K562 (cell line): ENCODE measurements at regions not wholly inside any gene's neighbourhood (a gene's known extent, or its start where the extent isn't known, plus 50 kb on each side); places are given as distances from the start of the nearest gene placed in this dataset.

ENCODE experiments used
- ATAC-seq: fragments of 200-7000 bp; cut with Tn5 transposase; 3 replicates; pipeline ENCODE4 v1.9.1; 2020; ENCODE audit warnings: moderate library complexity
- BruUV-seq: library from RNA; stranded (reverse); fragments of 400-500 nt; replicated peaks from 2 replicates; lab custom pipeline; 2021; lab: Mats Ljungman, UMichigan
- CTCF ChIA-PET: fragments of 300-600 bp; formaldehyde crosslinking; extraction: SDS; loops from one replicate; lab custom pipeline; 2021; ENCODE audit warnings: low intra/inter-chr PET ratio; lab: Yijun Ruan, JAX
- POLR2A ChIA-PET: fragments of 300-600, 350-650 bp; sonication (Branson Sonifier 250); formaldehyde crosslinking; extraction: SDS; loops from one replicate; lab custom pipeline; 2021; ENCODE audit warnings: antibody characterized with exemption, inconsistent platforms; lab: Yijun Ruan, JAX
- DNase-seq, 4 experiments: peaks; one replicate each; pipeline versions ENCODE4 v3.0.0 to v3.0.0-alpha.2; 2011 to 2018; ENCODE audit warnings: low spot score in 3 of 4, mixed read lengths in 3 of 4; ENCODE audit errors: extremely low read depth in 1 of 4
- FAIRE-seq: peaks from 2 replicates; lab custom pipeline; 2011; peaks lifted over from hg19 to GRCh38; lab: Jason Lieb, UNC
- H2AFZ ChIP-seq: 2 replicates; pipeline ENCODE4 v1.6.0; 2011; ENCODE audit warnings: low read depth, low read length, control low read depth, inconsistent platforms
- H3K27ac ChIP-seq: fragments of 200-600 bp; 3 replicates; pipeline ENCODE4 v1.8.0; 2011; ENCODE audit warnings: low read depth, mild to moderate bottlenecking, control low read depth, inconsistent platforms, low read length, moderate library complexity, mixed read lengths; ENCODE audit errors: extremely low read depth
- H3K27me3 ChIP-seq, 2 experiments: fragments of 300-600 bp in 1 of 2; 2 replicates in 1 of 2; 3 replicates in 1 of 2; pipeline versions ENCODE4 v1.6.0 to v1.8.0; 2011; ENCODE audit warnings: inconsistent platforms in 2 of 2, low read length in 2 of 2, mild to moderate bottlenecking in 1 of 2, mixed read lengths in 1 of 2, moderate library complexity in 1 of 2; ENCODE audit not compliant: control insufficient read depth in 2 of 2, insufficient read depth in 2 of 2
- H3K36me3 ChIP-seq: fragments of 300-600 bp; 3 replicates; pipeline ENCODE4 v1.8.0; 2011; ENCODE audit warnings: mild to moderate bottlenecking, low read length, inconsistent platforms; ENCODE audit not compliant: control insufficient read depth, insufficient read depth
- H3K4me1 ChIP-seq, 2 experiments: fragments of 200-600 bp in 1 of 2; replicated peaks in 1 of 2; 2 replicates in 1 of 2; 3 replicates in 1 of 2; pipeline versions ENCODE4 v1.5.1 to v1.8.0; 2011; ENCODE audit warnings: inconsistent platforms in 2 of 2, low read length in 2 of 2, mild to moderate bottlenecking in 1 of 2, mixed read lengths in 1 of 2, moderate library complexity in 1 of 2; ENCODE audit not compliant: control insufficient read depth in 2 of 2, insufficient read depth in 2 of 2
- H3K4me2 ChIP-seq: 2 replicates; pipeline ENCODE4 v1.6.1; 2011; ENCODE audit warnings: low read length, control low read depth, inconsistent platforms, mixed read lengths; ENCODE audit not compliant: insufficient read depth
- H3K4me3 ChIP-seq: fragments of 200-600 bp; sonication (generic), shearing (Covaris generic); 2 replicates; pipeline ENCODE4 v1.5.1; 2016; ENCODE audit warnings: control low read depth, inconsistent platforms
- H3K79me2 ChIP-seq: fragments of 200-600 bp; 3 replicates; pipeline ENCODE4 v1.8.0; 2011; ENCODE audit warnings: low read length, inconsistent platforms; ENCODE audit not compliant: control insufficient read depth, insufficient read depth
- H3K9ac ChIP-seq, 2 experiments: 2 replicates each; pipeline versions ENCODE4 v1.6.0 to v1.6.1; 2011; ENCODE audit warnings: low read depth in 2 of 2, low read length in 2 of 2, control low read depth in 1 of 2, inconsistent platforms in 1 of 2, mild to moderate bottlenecking in 1 of 2, mixed read lengths in 1 of 2; ENCODE audit not compliant: insufficient read depth in 1 of 2
- H3K9me1 ChIP-seq: one replicate; pipeline ENCODE4 v1.6.0; 2011; ENCODE audit warnings: inconsistent platforms, mild to moderate bottlenecking, low read length, moderate library complexity; ENCODE audit not compliant: control insufficient read depth, insufficient read depth
- H3K9me3 ChIP-seq: replicated peaks from 2 replicates; pipeline ENCODE4 v1.5.1; 2011; ENCODE audit warnings: low read depth, low read length, inconsistent platforms; ENCODE audit not compliant: control insufficient read depth, insufficient read depth
- H4K20me1 ChIP-seq: replicated peaks from 2 replicates; pipeline ENCODE4 v1.6.1; 2011; ENCODE audit warnings: low read length, inconsistent platforms, mixed read lengths; ENCODE audit not compliant: control insufficient read depth, insufficient read depth
- BHLHE40 ChIP-seq: IDR thresholded peaks from 2 replicates; pipeline ENCODE4 v1.6.1; 2011; ENCODE audit warnings: low read length, improper control_type of control experiment
- CHCHD3 ChIP-seq: fragments of 250-450 bp; sonication (Bioruptor Pico); IDR thresholded peaks from 2 replicates; pipeline ENCODE4 v2.1.2; 2022; ENCODE audit warnings: mild to moderate bottlenecking
- DPF2 ChIP-seq: fragments of 450-650 bp; IDR thresholded peaks from 2 replicates; pipeline ENCODE4 v1.6.1; 2016
- KAT8 ChIP-seq: fragments of 450-650 bp; IDR thresholded peaks from 2 replicates; pipeline ENCODE4 v1.6.1; 2016; ENCODE audit warnings: low read depth, mild to moderate bottlenecking
- MAZ ChIP-seq, 2 experiments: fragments of 450-650 bp in 1 of 2; sonication (generic) in 1 of 2; formaldehyde crosslinking; IDR thresholded peaks in 1 of 2; conservative IDR thresholded peaks in 1 of 2; 2 replicates each; pipeline versions ENCODE4 v1.4.0 to v1.5.0; 2020; ENCODE audit warnings: mild to moderate bottlenecking in 1 of 2, missing genetic modification reagents in 1 of 2
- MYBL2 ChIP-seq, 2 experiments: fragments of 450-650 bp in 1 of 2; sonication (generic) in 1 of 2; formaldehyde crosslinking in 1 of 2; IDR thresholded peaks; 2 replicates each; pipeline versions ENCODE4 v1.6.1 to v1.8.1; 2017 to 2022; ENCODE audit warnings: borderline replicate concordance in 1 of 2, inconsistent platforms in 1 of 2, low read depth in 1 of 2, mild to moderate bottlenecking in 1 of 2, missing genetic modification reagents in 1 of 2, moderate library complexity in 1 of 2
- NCOA1 ChIP-seq: fragments of 450-650 bp; IDR thresholded peaks from 2 replicates; pipeline ENCODE4 v1.6.1; 2016; ENCODE audit warnings: low read depth
- NELFE ChIP-seq: IDR thresholded peaks from 2 replicates; pipeline ENCODE4 v1.6.1; 2011; ENCODE audit warnings: mild to moderate bottlenecking; ENCODE audit not compliant: insufficient read depth, insufficient read length
- OTX1 ChIP-seq: fragments of 450-650 bp; formaldehyde crosslinking; IDR thresholded peaks from 2 replicates; pipeline ENCODE4 v1.4.0; 2022; ENCODE audit warnings: mild to moderate bottlenecking
- SMARCC2 ChIP-seq: fragments of 450-650 bp; IDR thresholded peaks from 2 replicates; pipeline ENCODE4 v1.6.1; 2017; ENCODE audit warnings: antibody characterized with exemption, moderate library complexity, mild to moderate bottlenecking, low read depth
- TEAD1 ChIP-seq, 2 experiments: fragments of 450-650 bp in 1 of 2; sonication (generic) in 1 of 2; formaldehyde crosslinking; IDR thresholded peaks; 2 replicates each; pipeline versions ENCODE4 v1.4.0 to v1.8.0; 2020 to 2022; ENCODE audit warnings: mild to moderate bottlenecking in 2 of 2, missing genetic modification reagents in 1 of 2
- U2AF1 ChIP-seq: fragments of 200-400 bp; formaldehyde crosslinking; optimal IDR thresholded peaks from 2 replicates; pipeline ENCODE3; 2017; ENCODE audit warnings: mild to moderate bottlenecking, low read depth, low read length, moderate library complexity
- ZFX ChIP-seq: sonication (generic); formaldehyde crosslinking; IDR thresholded peaks from 2 replicates; pipeline ENCODE4 v1.8.0; 2022; ENCODE audit warnings: mild to moderate bottlenecking, missing genetic modification reagents, moderate library complexity
- ZKSCAN3 ChIP-seq: fragments of 250-450 bp; sonication (Bioruptor Pico); IDR thresholded peaks from 2 replicates; pipeline ENCODE4 v1.4.0; 2020
- ZNF197 ChIP-seq: fragments of 200-800 bp; sonication (Bioruptor generic); IDR thresholded peaks from 2 replicates; pipeline ENCODE4 v1.6.1; 2016; ENCODE audit warnings: low read depth, missing genetic modification characterization, missing compliant biosample characterization
- ZNF699 ChIP-seq: fragments of 250-450 bp; sonication (Bioruptor Pico); IDR thresholded peaks from 2 replicates; pipeline ENCODE4 v1.8.0; 2021; ENCODE audit warnings: mild to moderate bottlenecking, moderate library complexity; ENCODE audit not compliant: insufficient replicate concordance
- WGBS: fragments of 100-300 bp; shearing (Covaris generic); methylation state at CpG from one replicate; pipeline ENCODE4 v1.1.6; 2016; ENCODE audit warnings: low coverage, mixed read lengths; ENCODE audit not compliant: insufficient coverage; ENCODE audit errors: missing lambda C conversion rate; 5-methylcytosine and 5-hydroxymethylcytosine counted together
- in situ Hi-C: fragments of 300-500 bp; cut with MboI; formaldehyde crosslinking; loops from 4 replicates; pipeline ENCODE4 v1.15.0; 2018; ENCODE audit warnings: inconsistent platforms, mixed read lengths
- intact Hi-C: fragments of 100-400 bp; cut with micrococcal nuclease; formaldehyde crosslinking; loops from 2 replicates; pipeline ENCODE4 v1.14.2; 2022
- TF ChIP-seq, protein P1 (sequence below): sonication (generic); formaldehyde crosslinking; IDR thresholded peaks from 2 replicates; pipeline ENCODE4 v1.8.1; 2023; ENCODE audit warnings: mild to moderate bottlenecking, missing genetic modification reagents
- TF ChIP-seq, protein P2 (sequence below): fragments of 250-450 bp; sonication (Bioruptor Pico); IDR thresholded peaks from 2 replicates; pipeline ENCODE4 v1.6.1; 2021; ENCODE audit warnings: mild to moderate bottlenecking
- TF ChIP-seq, protein P3 (sequence below): fragments of 200-800 bp; sonication (Bioruptor generic); IDR thresholded peaks from 2 replicates; pipeline ENCODE4 v1.6.1; 2017; ENCODE audit warnings: missing genetic modification characterization, missing compliant biosample characterization

DNA sequence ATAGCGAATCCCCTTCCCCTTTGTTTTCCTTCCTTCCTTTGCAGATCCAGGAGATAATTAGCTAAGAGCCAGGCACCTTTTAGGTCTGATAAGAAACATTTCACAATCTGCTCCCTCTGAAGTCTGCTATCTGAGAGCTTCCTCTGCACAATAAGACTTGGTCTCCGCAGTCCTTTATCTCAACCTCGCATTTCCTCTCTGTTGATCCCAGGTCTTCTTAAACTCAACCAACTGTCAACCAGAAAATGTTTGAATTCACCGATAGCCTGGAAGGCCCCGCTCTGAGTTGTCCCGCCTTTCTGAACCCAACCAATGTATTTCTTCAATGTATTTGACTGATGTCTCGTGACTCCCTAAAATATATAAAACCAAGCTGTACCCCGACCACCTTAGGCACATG, 78.4 kb upstream of the CTDP1 start:
- BruUV-seq: no TSS peak
- DNase-seq (peak; percentile 53 to 84 (median 66)), ATAC-seq (peak; percentile 92), FAIRE-seq (peak; percentile 96)
- H3K36me3 ChIP-seq: no peaks in the 10 kb centered on the region
- in situ Hi-C loops: no loop called here
- H3K9me3 ChIP-seq: no peaks in the 10 kb centered on the region
- H3K9ac ChIP-seq: peak overlapping the region in 1 of 2 experiments; percentile 44; a peak in 1 of 4 replicates
- peaks cover 7 to 57% of the 10 kb centered on the region in 2 experiments; a peak in 4 of 5 replicates for H3K4me1 ChIP-seq
- peak overlapping the region; percentile 71 for H2AFZ ChIP-seq
- intact Hi-C loops: no loop called here
- H3K4me3 ChIP-seq: no peak overlapping the region
- no peaks in the 10 kb centered on the region for H3K9me1 ChIP-seq
- CTCF ChIA-PET: no interaction called here
- H3K4me2 ChIP-seq: peak overlapping the region; percentile 33; the same call in 1 of the 2 replicates
- POLR2A ChIA-PET: interaction anchor here (0.6 to 1.2 kb wide), 6 partner anchors 11 to 92 kb away, joined by 3 to 4 read pairs (median 3); no protein-coding TSS in a partner anchor
- WGBS: 0% methylated on average over 7 of the region's 8 CpGs
- no peaks in the 10 kb centered on the region for H4K20me1 ChIP-seq
- H3K27ac ChIP-seq: peak overlapping the region; percentile 83
- no peaks in the 10 kb centered on the region for H3K79me2 ChIP-seq
- peaks cover 6 to 23% of the 10 kb centered on the region in 2 experiments for H3K27me3 ChIP-seq
- TF ChIP-seq CHCHD3 (no peak), SMARCC2 (peak; percentile 87), OTX1 (CRISPR knock-in tag) (no peak), U2AF1 (no peak), NCOA1 (peak; percentile 84; the same call in 1 of the 2 replicates), MAZ (CRISPR knock-in tag; conservative IDR thresholded peaks at IDR 0.05 in 1 of 2, IDR thresholded peaks at IDR 0.05 in 1 of 2) (0 out of 4 replicates have a peak, but pooled peaks of 1 of the 2 experiments have one; percentile 16), ZFX (peak; percentile 35; the same call in 1 of the 2 replicates), ZKSCAN3 (CRISPR knock-in tag) (no peak), KAT8 (no peak), MYBL2 (IDR thresholded peaks at IDR 0.05; ENCODE audit: low read depth) (peak; percentile 79), MYBL2 (CRISPR knock-in tag; IDR thresholded peaks at IDR 0.05; ENCODE audit: borderline replicate concordance) (no peak), ZNF699 (CRISPR knock-in tag) (no peak), TEAD1 (CRISPR knock-in tag; IDR thresholded peaks at IDR 0.05) (0 out of 4 replicates have a peak, but pooled peaks of 1 of the 2 experiments have one; percentile 25), BHLHE40 (0 out of 2 replicates have a peak, but pooled peaks have one; percentile 35), ZNF197 (CRISPR knock-in tag) (0 out of 2 replicates have a peak, but pooled peaks have one; percentile 69), DPF2 (peak; percentile 97), NELFE (no peak)
- TF ChIP-seq, protein P1, sequence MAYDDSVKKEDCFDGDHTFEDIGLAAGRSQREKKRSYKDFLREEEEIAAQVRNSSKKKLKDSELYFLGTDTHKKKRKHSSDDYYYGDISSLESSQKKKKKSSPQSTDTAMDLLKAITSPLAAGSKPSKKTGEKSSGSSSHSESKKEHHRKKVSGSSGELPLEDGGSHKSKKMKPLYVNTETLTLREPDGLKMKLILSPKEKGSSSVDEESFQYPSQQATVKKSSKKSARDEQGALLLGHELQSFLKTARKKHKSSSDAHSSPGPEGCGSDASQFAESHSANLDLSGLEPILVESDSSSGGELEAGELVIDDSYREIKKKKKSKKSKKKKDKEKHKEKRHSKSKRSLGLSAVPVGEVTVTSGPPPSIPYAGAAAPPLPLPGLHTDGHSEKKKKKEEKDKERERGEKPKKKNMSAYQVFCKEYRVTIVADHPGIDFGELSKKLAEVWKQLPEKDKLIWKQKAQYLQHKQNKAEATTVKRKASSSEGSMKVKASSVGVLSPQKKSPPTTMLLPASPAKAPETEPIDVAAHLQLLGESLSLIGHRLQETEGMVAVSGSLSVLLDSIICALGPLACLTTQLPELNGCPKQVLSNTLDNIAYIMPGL (CRISPR knock-in tag): no peak
- TF ChIP-seq, protein P2, sequence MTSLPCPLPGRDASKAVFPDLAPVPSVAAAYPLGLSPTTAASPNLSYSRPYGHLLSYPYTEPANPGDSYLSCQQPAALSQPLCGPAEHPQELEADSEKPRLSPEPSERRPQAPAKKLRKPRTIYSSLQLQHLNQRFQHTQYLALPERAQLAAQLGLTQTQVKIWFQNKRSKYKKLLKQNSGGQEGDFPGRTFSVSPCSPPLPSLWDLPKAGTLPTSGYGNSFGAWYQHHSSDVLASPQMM (CRISPR knock-in tag): no peak
- TF ChIP-seq, protein P3, sequence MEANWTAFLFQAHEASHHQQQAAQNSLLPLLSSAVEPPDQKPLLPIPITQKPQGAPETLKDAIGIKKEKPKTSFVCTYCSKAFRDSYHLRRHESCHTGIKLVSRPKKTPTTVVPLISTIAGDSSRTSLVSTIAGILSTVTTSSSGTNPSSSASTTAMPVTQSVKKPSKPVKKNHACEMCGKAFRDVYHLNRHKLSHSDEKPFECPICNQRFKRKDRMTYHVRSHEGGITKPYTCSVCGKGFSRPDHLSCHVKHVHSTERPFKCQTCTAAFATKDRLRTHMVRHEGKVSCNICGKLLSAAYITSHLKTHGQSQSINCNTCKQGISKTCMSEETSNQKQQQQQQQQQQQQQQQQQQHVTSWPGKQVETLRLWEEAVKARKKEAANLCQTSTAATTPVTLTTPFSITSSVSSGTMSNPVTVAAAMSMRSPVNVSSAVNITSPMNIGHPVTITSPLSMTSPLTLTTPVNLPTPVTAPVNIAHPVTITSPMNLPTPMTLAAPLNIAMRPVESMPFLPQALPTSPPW (CRISPR knock-in tag): no peak; the same call in 1 of the 2 replicates
